ENCODE measurements at regions not wholly inside any gene's neighbourhood (a gene's known extent, or its start where the extent isn't known, plus 50 kb on each side); places are given as distances from the start of the nearest gene placed in this dataset.

DNA sequence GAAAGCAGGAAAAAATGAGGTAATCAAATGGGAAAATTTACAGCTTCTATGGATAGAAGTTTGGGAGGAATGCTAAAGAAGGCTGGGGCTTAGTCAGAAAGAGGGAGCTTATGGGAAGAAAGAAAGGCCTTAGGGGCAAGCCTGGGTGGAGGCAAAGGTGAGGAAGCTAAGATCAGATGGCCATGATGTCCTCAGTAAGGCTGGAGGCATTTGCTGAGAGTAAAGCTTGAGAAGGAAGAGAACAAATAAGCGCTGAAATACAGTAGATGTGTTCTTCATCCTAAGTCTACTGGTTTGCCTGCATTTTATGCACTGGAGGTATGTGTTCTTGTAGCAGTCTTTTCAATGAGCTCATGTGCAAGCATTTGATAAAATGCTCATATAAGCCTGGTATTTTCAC is 355.4 kb downstream of the BRINP2 start:
- Histone ChIP-seq H3K27ac (ENCODE audit: low read length) (no peak overlapping the region), H4K20me1 (ENCODE audit: low read length) (no peaks in the 10 kb centered on the region), H3K36me3 (ENCODE audit: low read depth, low read length) (no peaks in the 10 kb centered on the region), H3K4me1 (ENCODE audit: insufficient read depth, low read length) (no peaks in the 10 kb centered on the region), H3F3A (ENCODE audit: low read length, unreplicated experiment) (no peaks in the 10 kb centered on the region), H3K9me2 (replicated peaks; ENCODE audit: low read length) (no peaks in the 10 kb centered on the region), H3K9me3 (ENCODE audit: low read length) (no peaks in the 10 kb centered on the region), H3K27me3 (ENCODE audit: low read length) (0 out of 2 replicates have a peak, but pooled peaks cover 5% of the 10 kb centered on the region), H3K79me2 (ENCODE audit: low read length) (no peaks in the 10 kb centered on the region), H3K4me2 (ENCODE audit: low read length) (no peak overlapping the region), H3K4me3 (ENCODE audit: low read length) (no peak overlapping the region), H3K9ac (ENCODE audit: low read length) (no peak overlapping the region), H2AFZ (ENCODE audit: low read length) (no peak overlapping the region)
- POLR2A ChIA-PET (ENCODE audit: unreplicated experiment): no interaction called here
- DNase-seq (no peak), ATAC-seq (no peak)
- BruUV-seq (replicated peaks): no TSS peak
- CTCF ChIA-PET: no interaction called here
- TF ChIP-seq, protein P1, sequence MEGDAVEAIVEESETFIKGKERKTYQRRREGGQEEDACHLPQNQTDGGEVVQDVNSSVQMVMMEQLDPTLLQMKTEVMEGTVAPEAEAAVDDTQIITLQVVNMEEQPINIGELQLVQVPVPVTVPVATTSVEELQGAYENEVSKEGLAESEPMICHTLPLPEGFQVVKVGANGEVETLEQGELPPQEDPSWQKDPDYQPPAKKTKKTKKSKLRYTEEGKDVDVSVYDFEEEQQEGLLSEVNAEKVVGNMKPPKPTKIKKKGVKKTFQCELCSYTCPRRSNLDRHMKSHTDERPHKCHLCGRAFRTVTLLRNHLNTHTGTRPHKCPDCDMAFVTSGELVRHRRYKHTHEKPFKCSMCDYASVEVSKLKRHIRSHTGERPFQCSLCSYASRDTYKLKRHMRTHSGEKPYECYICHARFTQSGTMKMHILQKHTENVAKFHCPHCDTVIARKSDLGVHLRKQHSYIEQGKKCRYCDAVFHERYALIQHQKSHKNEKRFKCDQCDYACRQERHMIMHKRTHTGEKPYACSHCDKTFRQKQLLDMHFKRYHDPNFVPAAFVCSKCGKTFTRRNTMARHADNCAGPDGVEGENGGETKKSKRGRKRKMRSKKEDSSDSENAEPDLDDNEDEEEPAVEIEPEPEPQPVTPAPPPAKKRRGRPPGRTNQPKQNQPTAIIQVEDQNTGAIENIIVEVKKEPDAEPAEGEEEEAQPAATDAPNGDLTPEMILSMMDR (conservative IDR thresholded peaks at IDR 0.05; ENCODE audit: low read depth, low read length): no peak
- TF ChIP-seq EZH2 (IDR thresholded peaks at IDR 0.05; ENCODE audit: low read length, unreplicated experiment) (no peak), EZH2phosphoT487 (IDR thresholded peaks at IDR 0.05; ENCODE audit: borderline replicate concordance, low read length) (no peak)
- intact Hi-C loops (cut with micrococcal nuclease): no loop called here

DNA sequence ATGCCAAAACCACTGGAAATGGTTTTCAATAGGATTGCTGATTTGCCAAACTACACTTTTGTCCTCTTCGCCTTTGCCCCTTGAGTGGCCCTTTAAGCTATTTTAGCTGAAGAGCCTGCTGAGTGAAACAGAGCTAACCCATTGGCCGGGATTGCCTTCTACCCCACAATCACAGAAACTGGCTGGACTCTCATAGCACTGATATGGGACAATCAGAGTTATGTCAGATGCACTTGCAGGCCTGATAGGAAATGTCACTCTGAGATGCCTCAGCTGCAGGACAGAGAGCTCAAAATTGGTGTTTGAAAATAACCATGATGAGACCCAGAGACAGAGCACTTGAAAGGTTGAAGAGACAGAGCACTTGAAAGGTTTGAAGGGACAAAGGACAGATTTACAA is 354.4 kb downstream of the BRINP2 start:
- no peaks in the 10 kb centered on the region for H3K4me1 ChIP-seq (ENCODE audit: insufficient read depth, low read length)
- CTCF ChIA-PET: no interaction called here
- H3K4me3 ChIP-seq (ENCODE audit: low read length): no peak overlapping the region
- no peak overlapping the region for H3K27ac ChIP-seq (ENCODE audit: low read length)
- no peaks in the 10 kb centered on the region for H3K9me2 ChIP-seq (replicated peaks; ENCODE audit: low read length)
- no peaks in the 10 kb centered on the region for H4K20me1 ChIP-seq (ENCODE audit: low read length)
- no peak for DNase-seq
- ATAC-seq: no peak
- POLR2A ChIA-PET (ENCODE audit: unreplicated experiment): no interaction called here
- no peak overlapping the region for H3K4me2 ChIP-seq (ENCODE audit: low read length)
- no peaks in the 10 kb centered on the region for H3K9me3 ChIP-seq (ENCODE audit: low read length)
- no peaks in the 10 kb centered on the region for H3F3A ChIP-seq (ENCODE audit: low read length, unreplicated experiment)
- no peaks in the 10 kb centered on the region for H3K36me3 ChIP-seq (ENCODE audit: low read depth, low read length)
- BruUV-seq (replicated peaks): no TSS peak
- H3K27me3 ChIP-seq (ENCODE audit: low read length): 0 out of 2 replicates have a peak, but pooled peaks cover 5% of the 10 kb centered on the region
- no peak overlapping the region for H2AFZ ChIP-seq (ENCODE audit: low read length)
- intact Hi-C loops (cut with micrococcal nuclease): no loop called here
- no peak overlapping the region for H3K9ac ChIP-seq (ENCODE audit: low read length)
- H3K79me2 ChIP-seq (ENCODE audit: low read length): no peaks in the 10 kb centered on the region
- TF ChIP-seq EZH2 (IDR thresholded peaks at IDR 0.05; ENCODE audit: low read length, unreplicated experiment) (no peak), EZH2phosphoT487 (IDR thresholded peaks at IDR 0.05; ENCODE audit: borderline replicate concordance, low read length) (no peak)
- TF ChIP-seq, protein P1 (conservative IDR thresholded peaks at IDR 0.05; ENCODE audit: low read depth, low read length): no peak

DNA sequence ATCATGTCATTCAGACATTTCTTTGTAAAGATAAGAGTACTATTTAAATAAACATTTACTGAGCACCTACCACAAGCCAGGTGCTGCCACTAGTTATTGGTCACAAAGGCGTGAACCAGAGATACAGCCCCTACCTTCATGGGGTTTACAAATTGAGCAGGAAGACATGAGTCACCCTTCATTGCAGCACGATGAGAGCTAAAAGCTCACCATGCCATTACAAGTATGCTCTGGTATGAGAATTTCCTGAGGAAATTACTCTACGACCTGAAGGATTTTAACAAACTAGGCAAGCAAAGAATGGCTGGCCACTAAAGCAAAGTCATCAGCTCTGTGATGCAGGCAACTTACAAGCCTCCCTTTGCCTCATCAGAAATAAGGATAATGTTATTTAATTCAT is 346.8 kb downstream of the BRINP2 start:
- no peak for ATAC-seq
- Histone ChIP-seq H3K27ac (ENCODE audit: low read length) (no peak overlapping the region), H3F3A (ENCODE audit: low read length, unreplicated experiment) (no peaks in the 10 kb centered on the region), H3K9me2 (replicated peaks; ENCODE audit: low read length) (no peaks in the 10 kb centered on the region), H3K36me3 (ENCODE audit: low read depth, low read length) (no peaks in the 10 kb centered on the region), H3K4me2 (ENCODE audit: low read length) (no peak overlapping the region), H3K9ac (ENCODE audit: low read length) (no peak overlapping the region), H3K27me3 (ENCODE audit: low read length) (no peaks in the 10 kb centered on the region), H3K9me3 (ENCODE audit: low read length) (no peaks in the 10 kb centered on the region), H3K79me2 (ENCODE audit: low read length) (no peaks in the 10 kb centered on the region), H3K4me1 (ENCODE audit: insufficient read depth, low read length) (no peaks in the 10 kb centered on the region), H2AFZ (ENCODE audit: low read length) (no peak overlapping the region), H3K4me3 (ENCODE audit: low read length) (no peak overlapping the region), H4K20me1 (ENCODE audit: low read length) (no peaks in the 10 kb centered on the region)
- no TSS peak for BruUV-seq (replicated peaks)
- CTCF ChIA-PET: no interaction called here
- POLR2A ChIA-PET (ENCODE audit: unreplicated experiment): no interaction called here
- peak; percentile 38 for DNase-seq
- intact Hi-C loops (cut with micrococcal nuclease): no loop called here
- TF ChIP-seq EZH2 (IDR thresholded peaks at IDR 0.05; ENCODE audit: low read length, unreplicated experiment) (no peak), EZH2phosphoT487 (IDR thresholded peaks at IDR 0.05; ENCODE audit: borderline replicate concordance, low read length) (no peak)
- TF ChIP-seq, protein P1 (conservative IDR thresholded peaks at IDR 0.05; ENCODE audit: low read depth, low read length): no peak

All from PC-3 (cell line).